ENCODE measurements at regions not wholly inside any gene's neighbourhood (a gene's known extent, or its start where the extent isn't known, plus 50 kb on each side); places are given as distances from the start of the nearest gene placed in this dataset.

GRCh38 chr7:68476966-68477365, 1121.3 kb upstream of the AUTS2 start:
- H3K9ac ChIP-seq (ENCODE audit: low read length): no peak overlapping the region
- Mint-ChIP-seq H3K27ac (ENCODE audit: unreplicated experiment) (no peak overlapping the region), H3K9me3 (ENCODE audit: unreplicated experiment) (peaks cover 16% of the 10 kb centered on the region), H3K36me3 (ENCODE audit: low read depth, unreplicated experiment) (no peaks in the 10 kb centered on the region), H3K4me3 (ENCODE audit: unreplicated experiment) (no peak overlapping the region), H3K4me1 (ENCODE audit: low read depth, unreplicated experiment) (no peaks in the 10 kb centered on the region), H3K27me3 (ENCODE audit: low read depth, unreplicated experiment) (no peaks in the 10 kb centered on the region)
- no peaks in the 10 kb centered on the region for H3K4me1 ChIP-seq (ENCODE audit: insufficient read depth, low read length)
- no peaks in the 10 kb centered on the region for H3K9me3 ChIP-seq (ENCODE audit: insufficient read depth, low read depth, low read length)
- H3K4me2 ChIP-seq (ENCODE audit: low read length): no peak overlapping the region
- H4K20me1 ChIP-seq (ENCODE audit: insufficient read depth, low read length): no peaks in the 10 kb centered on the region
- DNase-seq (ENCODE audit: low read depth) (peak; percentile 12), FAIRE-seq (no peak)
- no peak overlapping the region for H2AFZ ChIP-seq (ENCODE audit: low read depth, low read length)
- H3K36me3 ChIP-seq (ENCODE audit: insufficient read depth, low read length): no peaks in the 10 kb centered on the region
- no peaks in the 10 kb centered on the region for H3K27me3 ChIP-seq (ENCODE audit: insufficient read depth, low read length)
- H3K27ac ChIP-seq (ENCODE audit: low read depth, low read length): no peak overlapping the region
- TF ChIP-seq EZH2 (IDR thresholded peaks at IDR 0.05; ENCODE audit: insufficient read depth, low read length): no peak
- no peak for TF ChIP-seq CTCF (IDR thresholded peaks at IDR 0.05; ENCODE audit: insufficient read depth, low read depth, low read length)
- H3K4me3 ChIP-seq (ENCODE audit: insufficient read depth, low read depth, low read length): no peak overlapping the region
- H3K79me2 ChIP-seq (ENCODE audit: insufficient read depth, low read length): no peaks in the 10 kb centered on the region

- no peak overlapping the region for H3K9ac ChIP-seq (ENCODE audit: low read length)
- H3K9me3 Mint-ChIP-seq (ENCODE audit: unreplicated experiment): peaks cover 14% of the 10 kb centered on the region
- no peak for TF ChIP-seq EZH2 (IDR thresholded peaks at IDR 0.05; ENCODE audit: insufficient read depth, low read length)
- no peak for TF ChIP-seq CTCF (IDR thresholded peaks at IDR 0.05; ENCODE audit: insufficient read depth, low read depth, low read length)
- no peaks in the 10 kb centered on the region for H3K79me2 ChIP-seq (ENCODE audit: insufficient read depth, low read length)
- DNase-seq (ENCODE audit: low read depth) (no peak), FAIRE-seq (no peak)
- no peaks in the 10 kb centered on the region for H3K4me1 ChIP-seq (ENCODE audit: insufficient read depth, low read length)
- no peaks in the 10 kb centered on the region for H3K9me3 ChIP-seq (ENCODE audit: insufficient read depth, low read depth, low read length)
- H3K4me2 ChIP-seq (ENCODE audit: low read length): no peak overlapping the region
- no peaks in the 10 kb centered on the region for H3K27me3 ChIP-seq (ENCODE audit: insufficient read depth, low read length)
- H3K36me3 Mint-ChIP-seq (ENCODE audit: low read depth, unreplicated experiment): no peaks in the 10 kb centered on the region
- H3K27ac ChIP-seq (ENCODE audit: low read depth, low read length): no peak overlapping the region
- no peaks in the 10 kb centered on the region for H3K36me3 ChIP-seq (ENCODE audit: insufficient read depth, low read length)
- no peak overlapping the region for H3K4me3 Mint-ChIP-seq (ENCODE audit: unreplicated experiment)
- H3K4me1 Mint-ChIP-seq (ENCODE audit: low read depth, unreplicated experiment): no peaks in the 10 kb centered on the region
- no peaks in the 10 kb centered on the region for H3K27me3 Mint-ChIP-seq (ENCODE audit: low read depth, unreplicated experiment)
- no peak overlapping the region for H3K4me3 ChIP-seq (ENCODE audit: insufficient read depth, low read depth, low read length)
- no peak overlapping the region for H2AFZ ChIP-seq (ENCODE audit: low read depth, low read length)
- no peaks in the 10 kb centered on the region for H4K20me1 ChIP-seq (ENCODE audit: insufficient read depth, low read length)
- H3K27ac Mint-ChIP-seq (ENCODE audit: unreplicated experiment): no peak overlapping the region
These were observed 1119.9 kb upstream of the AUTS2 start for GRCh38 chr7:68478326-68478725.

- Histone ChIP-seq H4K20me1 (ENCODE audit: insufficient read depth, low read length) (no peaks in the 10 kb centered on the region), H3K4me1 (ENCODE audit: insufficient read depth, low read length) (no peaks in the 10 kb centered on the region), H3K27me3 (ENCODE audit: insufficient read depth, low read length) (no peaks in the 10 kb centered on the region), H3K27ac (ENCODE audit: low read depth, low read length) (no peak overlapping the region), H2AFZ (ENCODE audit: low read depth, low read length) (no peak overlapping the region), H3K4me2 (ENCODE audit: low read length) (no peak overlapping the region), H3K79me2 (ENCODE audit: insufficient read depth, low read length) (no peaks in the 10 kb centered on the region), H3K9me3 (ENCODE audit: insufficient read depth, low read depth, low read length) (peaks cover 3% of the 10 kb centered on the region), H3K36me3 (ENCODE audit: insufficient read depth, low read length) (no peaks in the 10 kb centered on the region), H3K4me3 (ENCODE audit: insufficient read depth, low read depth, low read length) (no peak overlapping the region), H3K9ac (ENCODE audit: low read length) (no peak overlapping the region)
- no peak overlapping the region for H3K27ac Mint-ChIP-seq (ENCODE audit: unreplicated experiment)
- H3K27me3 Mint-ChIP-seq (ENCODE audit: low read depth, unreplicated experiment): no peaks in the 10 kb centered on the region
- H3K4me1 Mint-ChIP-seq (ENCODE audit: low read depth, unreplicated experiment): no peaks in the 10 kb centered on the region
- H3K9me3 Mint-ChIP-seq (ENCODE audit: unreplicated experiment): peaks cover 7% of the 10 kb centered on the region
- FAIRE-seq (no peak), DNase-seq (ENCODE audit: low read depth) (no peak)
- TF ChIP-seq EZH2 (IDR thresholded peaks at IDR 0.05; ENCODE audit: insufficient read depth, low read length): no peak
- TF ChIP-seq CTCF (IDR thresholded peaks at IDR 0.05; ENCODE audit: insufficient read depth, low read depth, low read length): no peak
- H3K36me3 Mint-ChIP-seq (ENCODE audit: low read depth, unreplicated experiment): no peaks in the 10 kb centered on the region
- H3K4me3 Mint-ChIP-seq (ENCODE audit: unreplicated experiment): no peak overlapping the region
These were observed 1115.5 kb upstream of the AUTS2 start for GRCh38 chr7:68482800-68483199.

All from astrocyte (in vitro differentiated cells and primary cell).